HL-60 (cell line): ENCODE measurements at regions not wholly inside any gene's neighbourhood (a gene's known extent, or its start where the extent isn't known, plus 50 kb on each side); places are given as distances from the start of the nearest gene placed in this dataset.

Source experiments
- DNase-seq, 2 experiments: peaks; one replicate each; pipeline ENCODE4 v3.0.0-alpha.2; 2010 to 2020; ENCODE audit warnings: low read depth in 1 of 2, low spot score in 1 of 2
- H3K27ac ChIP-seq: fragments of 250-450 bp; sonication (Bioruptor Pico); replicated peaks from 2 replicates; pipeline ENCODE4 v1.5.1; 2020; ENCODE audit warnings: mild to moderate bottlenecking, moderate library complexity
- H3K27me3 ChIP-seq: fragments of 250-450 bp; sonication (Bioruptor Pico); 2 replicates; pipeline ENCODE4 v1.5.1; 2021; ENCODE audit warnings: mild to moderate bottlenecking, moderate library complexity; ENCODE audit not compliant: insufficient read depth, poor library complexity, severe bottlenecking
- H3K4me3 ChIP-seq: replicated peaks from 2 replicates; pipeline ENCODE4 v1.5.1; 2011; ENCODE audit warnings: mild to moderate bottlenecking, control low read depth, low read length; ENCODE audit not compliant: insufficient read depth
- CTCF ChIP-seq: IDR thresholded peaks from one replicate; pipeline ENCODE4 v1.5.1; 2011; ENCODE audit warnings: low read length, control low read depth, inconsistent platforms; ENCODE audit not compliant: insufficient read depth
- GABPA ChIP-seq: IDR thresholded peaks from 2 replicates; pipeline ENCODE4 v1.6.1; 2012; ENCODE audit warnings: low read depth
- POLR2AphosphoS5 ChIP-seq: IDR thresholded peaks from 2 replicates; pipeline ENCODE4 v1.6.1; 2012; ENCODE audit warnings: low read depth
- REST ChIP-seq: IDR thresholded peaks from 2 replicates; pipeline ENCODE4 v1.6.1; 2012; ENCODE audit warnings: low read depth; ENCODE audit not compliant: insufficient replicate concordance
- SPI1 ChIP-seq: IDR thresholded peaks from 2 replicates; pipeline ENCODE4 v1.6.1; 2012; ENCODE audit warnings: low read depth, mild to moderate bottlenecking, borderline replicate concordance

GRCh38 chr14:61128382-61129167 is 147.5 kb downstream of the SLC38A6 start:
- H3K27ac ChIP-seq = no peak overlapping the region

GRCh38 chr14:61126603-61127498 is 145.8 kb downstream of the SLC38A6 start:
- Histone ChIP-seq H3K27ac (no peak overlapping the region), H3K27me3 (no peaks in the 10 kb centered on the region), H3K4me3 (no peak overlapping the region)
- no peak for DNase-seq
- no peak for TF ChIP-seq CTCF
- no peak for TF ChIP-seq POLR2AphosphoS5
- no peak for TF ChIP-seq GABPA
- no peak for TF ChIP-seq REST
- no peak for TF ChIP-seq SPI1

More at GRCh38 chr14:61128382-61129167, 147.5 kb downstream of the SLC38A6 start:
- no peak for TF ChIP-seq CTCF
- Histone ChIP-seq H3K27me3 (no peaks in the 10 kb centered on the region), H3K4me3 (no peak overlapping the region)
- DNase-seq = no peak

- Histone ChIP-seq H3K27ac (no peak overlapping the region), H3K27me3 (no peaks in the 10 kb centered on the region), H3K4me3 (no peak overlapping the region)
- DNase-seq = no peak
- no peak for TF ChIP-seq POLR2AphosphoS5
- no peak for TF ChIP-seq GABPA
- no peak for TF ChIP-seq REST
- TF ChIP-seq CTCF = no peak
- TF ChIP-seq SPI1 = no peak
Observed at GRCh38 chr14:61125867-61126572, 145.0 kb downstream of the SLC38A6 start.
